Lower lobe of right lung (tissue), 2 donors: ENCODE measurements at regions not wholly inside any gene's neighbourhood (a gene's known extent, or its start where the extent isn't known, plus 50 kb on each side); places are given as distances from the start of the nearest gene placed in this dataset.

ENCODE experiments used
- ATAC-seq, 2 donors: fragments of 200-7000 bp; cut with Tn5 transposase; one replicate each; pipeline ENCODE4 v1.9.1; 2020 to 2022; ENCODE audit warnings: mild to moderate bottlenecking in 2 of 2, moderate library complexity in 2 of 2
- DNase-seq: peaks from one replicate; pipeline ENCODE4 v3.0.0-alpha.2; 2020
- H3K27ac ChIP-seq: fragments of 200-600 bp; one replicate; pipeline ENCODE4 v1.8.0; 2022
- H3K27me3 ChIP-seq: fragments of 200-600 bp; one replicate; pipeline ENCODE4 v1.8.0; 2022; ENCODE audit warnings: low read depth
- H3K36me3 ChIP-seq: fragments of 200-600 bp; one replicate; pipeline ENCODE4 v1.8.0; 2022; ENCODE audit warnings: mild to moderate bottlenecking
- H3K4me1 ChIP-seq: fragments of 200-600 bp; one replicate; pipeline ENCODE4 v1.8.0; 2022
- H3K4me3 ChIP-seq: fragments of 200-600 bp; one replicate; pipeline ENCODE4 v1.8.0; 2022; ENCODE audit warnings: mild to moderate bottlenecking
- H3K9me3 ChIP-seq: fragments of 200-600 bp; one replicate; pipeline ENCODE4 v1.8.0; 2022
- intact Hi-C: fragments of 100-400 bp; cut with DNase I; formaldehyde crosslinking; loops from one replicate; pipeline ENCODE4 v1.11.0; 2022
- TF ChIP-seq, protein P1 (sequence below): fragments of 200-600 bp; IDR thresholded peaks from one replicate; pipeline ENCODE4 v1.8.0; 2022; ENCODE audit warnings: antibody characterized with exemption, mild to moderate bottlenecking
- donor health status: DM: no; HTN: yes; CAD: no; lungs with severe emphysema.

GRCh38 chr9:2478421-2478820, 143.2 kb upstream of the VLDLR start:
- Histone ChIP-seq H3K27me3 (no peaks in the 10 kb centered on the region), H3K27ac (no peak overlapping the region), H3K4me3 (no peak overlapping the region), H3K4me1 (no peaks in the 10 kb centered on the region), H3K9me3 (no peaks in the 10 kb centered on the region), H3K36me3 (no peaks in the 10 kb centered on the region)
- DNase-seq (no peak), ATAC-seq (no peak)
- TF ChIP-seq, protein P1, sequence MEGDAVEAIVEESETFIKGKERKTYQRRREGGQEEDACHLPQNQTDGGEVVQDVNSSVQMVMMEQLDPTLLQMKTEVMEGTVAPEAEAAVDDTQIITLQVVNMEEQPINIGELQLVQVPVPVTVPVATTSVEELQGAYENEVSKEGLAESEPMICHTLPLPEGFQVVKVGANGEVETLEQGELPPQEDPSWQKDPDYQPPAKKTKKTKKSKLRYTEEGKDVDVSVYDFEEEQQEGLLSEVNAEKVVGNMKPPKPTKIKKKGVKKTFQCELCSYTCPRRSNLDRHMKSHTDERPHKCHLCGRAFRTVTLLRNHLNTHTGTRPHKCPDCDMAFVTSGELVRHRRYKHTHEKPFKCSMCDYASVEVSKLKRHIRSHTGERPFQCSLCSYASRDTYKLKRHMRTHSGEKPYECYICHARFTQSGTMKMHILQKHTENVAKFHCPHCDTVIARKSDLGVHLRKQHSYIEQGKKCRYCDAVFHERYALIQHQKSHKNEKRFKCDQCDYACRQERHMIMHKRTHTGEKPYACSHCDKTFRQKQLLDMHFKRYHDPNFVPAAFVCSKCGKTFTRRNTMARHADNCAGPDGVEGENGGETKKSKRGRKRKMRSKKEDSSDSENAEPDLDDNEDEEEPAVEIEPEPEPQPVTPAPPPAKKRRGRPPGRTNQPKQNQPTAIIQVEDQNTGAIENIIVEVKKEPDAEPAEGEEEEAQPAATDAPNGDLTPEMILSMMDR, result no peak
- intact Hi-C loops, result no loop called here

GRCh38 chr9:2479056-2479565, 142.5 kb upstream of the VLDLR start:
- intact Hi-C loops, result no loop called here
- Histone ChIP-seq H3K4me1 (no peaks in the 10 kb centered on the region), H3K27me3 (no peaks in the 10 kb centered on the region), H3K27ac (no peak overlapping the region), H3K36me3 (no peaks in the 10 kb centered on the region), H3K9me3 (no peaks in the 10 kb centered on the region), H3K4me3 (no peak overlapping the region)
- no peak for ATAC-seq
- TF ChIP-seq, protein P1, result no peak
- DNase-seq, result no peak

DNA sequence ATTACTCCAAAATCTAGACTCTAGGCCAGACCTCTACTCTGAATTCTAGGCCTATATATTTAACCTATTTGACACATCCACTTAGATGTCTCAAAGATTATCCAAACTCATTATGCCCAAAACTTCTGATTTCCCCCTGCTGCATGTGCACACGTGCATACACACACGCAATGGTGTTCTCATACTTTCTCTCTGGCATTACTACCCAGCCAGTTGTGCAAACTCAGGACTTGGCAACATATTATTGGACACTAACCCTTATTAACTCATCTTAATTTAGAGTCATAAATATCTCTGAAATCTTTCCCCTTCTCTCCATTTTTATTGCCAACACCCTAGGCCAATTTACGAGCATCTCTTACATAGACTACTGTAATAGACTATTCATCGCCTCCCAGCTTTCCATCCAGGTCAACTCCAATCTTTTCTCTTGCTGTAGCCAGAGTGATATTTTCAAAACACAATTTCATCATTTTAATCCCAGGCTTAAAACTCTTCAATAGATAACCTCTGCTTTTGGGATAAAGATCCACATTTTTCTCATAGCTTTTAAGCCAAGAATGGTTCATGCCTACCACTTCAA, 141.2 kb upstream of the VLDLR start:
- intact Hi-C loops, result no loop called here
- ATAC-seq, result no peak
- TF ChIP-seq, protein P1, result no peak

GRCh38 chr9:2481216-2481615, 140.4 kb upstream of the VLDLR start:
- no peaks in the 10 kb centered on the region for H3K4me1 ChIP-seq
- DNase-seq (no peak), ATAC-seq (no peak)
- H3K9me3 ChIP-seq, result no peaks in the 10 kb centered on the region
- no peak overlapping the region for H3K4me3 ChIP-seq
- no peak overlapping the region for H3K27ac ChIP-seq
- H3K36me3 ChIP-seq, result no peaks in the 10 kb centered on the region
- no peaks in the 10 kb centered on the region for H3K27me3 ChIP-seq
- intact Hi-C loops, result no loop called here
- TF ChIP-seq, protein P1, result no peak

More for the DNA sequence above, 141.2 kb upstream of the VLDLR start:
- no peak overlapping the region for H3K27ac ChIP-seq
- H3K4me1 ChIP-seq, result no peaks in the 10 kb centered on the region
- no peak overlapping the region for H3K4me3 ChIP-seq
- DNase-seq, result no peak
- H3K27me3 ChIP-seq, result no peaks in the 10 kb centered on the region
- no peaks in the 10 kb centered on the region for H3K36me3 ChIP-seq
- no peaks in the 10 kb centered on the region for H3K9me3 ChIP-seq

- Histone ChIP-seq H3K9me3 (no peaks in the 10 kb centered on the region), H3K4me3 (no peak overlapping the region), H3K27ac (no peak overlapping the region), H3K36me3 (no peaks in the 10 kb centered on the region), H3K27me3 (no peaks in the 10 kb centered on the region), H3K4me1 (no peaks in the 10 kb centered on the region)
- TF ChIP-seq, protein P1, result no peak
- intact Hi-C loops, result no loop called here
- DNase-seq (no peak), ATAC-seq (no peak)
These were observed 134.6 kb upstream of the VLDLR start for GRCh38 chr9:2486988-2487387.
